GM23248 (cell line): ENCODE measurements at regions not wholly inside any gene's neighbourhood (a gene's known extent, or its start where the extent isn't known, plus 50 kb on each side); places are given as distances from the start of the nearest gene placed in this dataset.

Source experiments
- DNase-seq: peaks from one replicate; pipeline ENCODE4 v3.0.0-alpha.2; 2015
- H2AFZ ChIP-seq: fragments of 200-600 bp; sonication (generic); 2 replicates; pipeline ENCODE4 v1.6.1; 2016; ENCODE audit warnings: antibody characterized with exemption
- H3F3A ChIP-seq: fragments of 200-600 bp; sonication (generic); 2 replicates; pipeline ENCODE4 v1.6.1; 2016; ENCODE audit warnings: mild to moderate bottlenecking, antibody characterized with exemption, mixed run types; ENCODE audit not compliant: insufficient read depth
- H3K27ac ChIP-seq: fragments of 200-600 bp; sonication (generic); 2 replicates; pipeline ENCODE4 v1.5.1; 2016; ENCODE audit warnings: mild to moderate bottlenecking
- H3K27me3 ChIP-seq: fragments of 200-600 bp; sonication (generic); replicated peaks from 2 replicates; pipeline ENCODE4 v1.6.1; 2016; ENCODE audit warnings: mild to moderate bottlenecking; ENCODE audit not compliant: insufficient read depth
- H3K36me3 ChIP-seq: fragments of 200-600 bp; sonication (generic); 2 replicates; pipeline ENCODE4 v1.6.1; 2016; ENCODE audit warnings: low read depth, mild to moderate bottlenecking
- H3K4me1 ChIP-seq: fragments of 200-600 bp; sonication (generic); 2 replicates; pipeline ENCODE4 v1.6.1; 2016; ENCODE audit warnings: mild to moderate bottlenecking; ENCODE audit not compliant: insufficient read depth
- H3K4me2 ChIP-seq: fragments of 200-600 bp; sonication (generic); one replicate; pipeline ENCODE4 v1.6.1; 2016; ENCODE audit warnings: mild to moderate bottlenecking; ENCODE audit not compliant: unreplicated experiment
- H3K4me3 ChIP-seq: fragments of 200-600 bp; sonication (generic); 2 replicates; pipeline ENCODE4 v1.5.1; 2016; ENCODE audit warnings: mild to moderate bottlenecking
- H3K79me2 ChIP-seq: fragments of 200-600 bp; sonication (generic); 2 replicates; pipeline ENCODE4 v1.6.1; 2016; ENCODE audit warnings: mild to moderate bottlenecking; ENCODE audit not compliant: insufficient read depth
- H3K9ac ChIP-seq: fragments of 200-600 bp; sonication (generic); 2 replicates; pipeline ENCODE4 v1.6.1; 2016; ENCODE audit warnings: mild to moderate bottlenecking
- H3K9me2 ChIP-seq: fragments of 200-600 bp; sonication (generic); 2 replicates; pipeline ENCODE4 v1.6.1; 2016; ENCODE audit warnings: mixed run types, mild to moderate bottlenecking, moderate library complexity; ENCODE audit not compliant: insufficient read depth
- H3K9me3 ChIP-seq: fragments of 200-600 bp; sonication (generic); one replicate; pipeline ENCODE4 v1.6.1; 2017; ENCODE audit warnings: low read depth
- H4K20me1 ChIP-seq: fragments of 200-600 bp; sonication (generic); 2 replicates; pipeline ENCODE4 v1.6.0; 2016; ENCODE audit not compliant: insufficient read depth
- EZH2 ChIP-seq: fragments of 200-600 bp; sonication (generic); IDR thresholded peaks from 2 replicates; pipeline ENCODE4 v1.6.1; 2018; ENCODE audit warnings: antibody characterized with exemption, mild to moderate bottlenecking; ENCODE audit not compliant: insufficient read depth, poor library complexity, severe bottlenecking
- EZH2phosphoT487 ChIP-seq: fragments of 200-600 bp; sonication (generic); IDR thresholded peaks from 2 replicates; pipeline ENCODE4 v1.6.1; 2018; ENCODE audit warnings: antibody characterized with exemption, moderate library complexity, mild to moderate bottlenecking, low read depth; ENCODE audit not compliant: insufficient read depth
- WGBS, 2 experiments: methylation state at CpG; one replicate each; pipeline ENCODE4 v1.1.6; 2015 to 2017; ENCODE audit warnings: low lambda C conversion rate in 2 of 2, low coverage in 1 of 2; ENCODE audit errors: missing lambda C conversion rate in 2 of 2; 5-methylcytosine and 5-hydroxymethylcytosine counted together
- in situ Hi-C: fragments of 300-500 bp; cut with MboI; formaldehyde crosslinking; loops from 2 replicates; pipeline ENCODE4 v1.15.0; 2020

- H3K27ac ChIP-seq, result no peak overlapping the region
- H3K79me2 ChIP-seq, result no peaks in the 10 kb centered on the region
- H4K20me1 ChIP-seq, result no peaks in the 10 kb centered on the region
- no peak overlapping the region for H2AFZ ChIP-seq
- H3K27me3 ChIP-seq, result no peaks in the 10 kb centered on the region
- no peak overlapping the region for H3K9ac ChIP-seq
- H3K4me2 ChIP-seq, result no peak overlapping the region
- H3K4me3 ChIP-seq, result no peak overlapping the region
- 0 to 2% methylated on average over 2 of the region's 2 CpGs for WGBS, 2 experiments
- no peak for TF ChIP-seq EZH2
- no peak for TF ChIP-seq EZH2phosphoT487
- no peaks in the 10 kb centered on the region for H3K4me1 ChIP-seq
- DNase-seq, result no peak
- no peaks in the 10 kb centered on the region for H3K36me3 ChIP-seq
- in situ Hi-C loops, result no loop called here
- peaks cover 2% of the 10 kb centered on the region for H3K9me3 ChIP-seq
- H3F3A ChIP-seq, result no peaks in the 10 kb centered on the region
- H3K9me2 ChIP-seq, result no peaks in the 10 kb centered on the region
Observed at GRCh38 chr7:97285348-97285747, 167.8 kb downstream of the SDHAF3 start.

- peaks cover 4% of the 10 kb centered on the region for H3K9me3 ChIP-seq
- H3K36me3 ChIP-seq, result no peaks in the 10 kb centered on the region
- H3K27me3 ChIP-seq, result no peaks in the 10 kb centered on the region
- TF ChIP-seq EZH2phosphoT487 (no peak), EZH2 (no peak)
- H3K4me1 ChIP-seq, result no peaks in the 10 kb centered on the region
- no peak for DNase-seq
- no peaks in the 10 kb centered on the region for H3F3A ChIP-seq
- no peak overlapping the region for H3K9ac ChIP-seq
- 12 to 13% methylated on average over 3 of the region's 3 CpGs for WGBS, 2 experiments
- H3K4me3 ChIP-seq, result no peak overlapping the region
- H3K27ac ChIP-seq, result no peak overlapping the region
- H4K20me1 ChIP-seq, result no peaks in the 10 kb centered on the region
- H3K79me2 ChIP-seq, result no peaks in the 10 kb centered on the region
- H3K4me2 ChIP-seq, result no peak overlapping the region
- in situ Hi-C loops, result no loop called here
- H2AFZ ChIP-seq, result no peak overlapping the region
- H3K9me2 ChIP-seq, result no peaks in the 10 kb centered on the region
Observed at GRCh38 chr7:97293031-97293430, 175.5 kb downstream of the SDHAF3 start.

GRCh38 chr7:97298561-97298960, 181.1 kb downstream of the SDHAF3 start:
- TF ChIP-seq EZH2 (no peak), EZH2phosphoT487 (no peak)
- no peak overlapping the region for H2AFZ ChIP-seq
- H3K9me3 ChIP-seq, result no peaks in the 10 kb centered on the region
- H3K36me3 ChIP-seq, result no peaks in the 10 kb centered on the region
- no peaks in the 10 kb centered on the region for H3F3A ChIP-seq
- no peaks in the 10 kb centered on the region for H3K27me3 ChIP-seq
- H3K9me2 ChIP-seq, result no peaks in the 10 kb centered on the region
- WGBS, 2 experiments, result 35 to 47% methylated on average over 2 of the region's 2 CpGs
- DNase-seq, result no peak
- H3K79me2 ChIP-seq, result no peaks in the 10 kb centered on the region
- H3K4me2 ChIP-seq, result no peak overlapping the region
- H4K20me1 ChIP-seq, result no peaks in the 10 kb centered on the region
- no peak overlapping the region for H3K4me3 ChIP-seq
- in situ Hi-C loops, result no loop called here
- no peaks in the 10 kb centered on the region for H3K4me1 ChIP-seq
- H3K9ac ChIP-seq, result no peak overlapping the region
- no peak overlapping the region for H3K27ac ChIP-seq

- H3K36me3 ChIP-seq, result no peaks in the 10 kb centered on the region
- H3K9me3 ChIP-seq, result no peaks in the 10 kb centered on the region
- 32 to 35% methylated on average over 8 of the region's 8 CpGs for WGBS, 2 experiments
- no peaks in the 10 kb centered on the region for H4K20me1 ChIP-seq
- H3K4me1 ChIP-seq, result no peaks in the 10 kb centered on the region
- H3K79me2 ChIP-seq, result no peaks in the 10 kb centered on the region
- H3K9ac ChIP-seq, result no peak overlapping the region
- TF ChIP-seq EZH2 (no peak), EZH2phosphoT487 (no peak)
- H3K9me2 ChIP-seq, result no peaks in the 10 kb centered on the region
- DNase-seq, result no peak
- H3K27ac ChIP-seq, result no peak overlapping the region
- H3K4me3 ChIP-seq, result no peak overlapping the region
- in situ Hi-C loops, result no loop called here
- no peak overlapping the region for H2AFZ ChIP-seq
- no peak overlapping the region for H3K4me2 ChIP-seq
- H3K27me3 ChIP-seq, result no peaks in the 10 kb centered on the region
- H3F3A ChIP-seq, result no peaks in the 10 kb centered on the region
Observed at GRCh38 chr7:97305589-97305988, 188.1 kb downstream of the SDHAF3 start.

- Histone ChIP-seq H3K36me3 (no peaks in the 10 kb centered on the region), H3K4me3 (no peak overlapping the region), H3K79me2 (no peaks in the 10 kb centered on the region), H3K27ac (no peak overlapping the region), H4K20me1 (no peaks in the 10 kb centered on the region), H3K9me2 (no peaks in the 10 kb centered on the region), H3F3A (no peaks in the 10 kb centered on the region), H3K9me3 (no peaks in the 10 kb centered on the region), H3K27me3 (no peaks in the 10 kb centered on the region), H2AFZ (no peak overlapping the region), H3K4me1 (no peaks in the 10 kb centered on the region), H3K4me2 (no peak overlapping the region), H3K9ac (no peak overlapping the region)
- no peak for TF ChIP-seq EZH2phosphoT487
- no peak for TF ChIP-seq EZH2
- WGBS, 2 experiments, result 9 to 16% methylated on average over 3 of the region's 3 CpGs
- no peak for DNase-seq
- in situ Hi-C loops, result no loop called here
Observed at GRCh38 chr7:97307521-97308108, 190.1 kb downstream of the SDHAF3 start.
